ENCODE measurements at regions not wholly inside any gene's neighbourhood (a gene's known extent, or its start where the extent isn't known, plus 50 kb on each side); places are given as distances from the start of the nearest gene placed in this dataset.

- no peak for TF ChIP-seq BHLHE40 (IDR thresholded peaks at IDR 0.05; ENCODE audit: borderline replicate concordance in 1 of 2, low read depth in 2 of 2, low read length in 1 of 2)
- TF ChIP-seq MYC (IDR thresholded peaks at IDR 0.05; ENCODE audit: insufficient read depth, insufficient read length, insufficient replicate concordance, low read length, severe bottlenecking): no peak
- TF ChIP-seq BCL3 (IDR thresholded peaks at IDR 0.05; ENCODE audit: borderline replicate concordance, insufficient read depth, low read depth, low read length, poor library complexity, severe bottlenecking): no peak
- no peak for TF ChIP-seq SIX5 (IDR thresholded peaks at IDR 0.05; ENCODE audit: low read depth, low read length, severe bottlenecking)
- no peak for TF ChIP-seq PML (IDR thresholded peaks at IDR 0.05; ENCODE audit: low read length)
- no peak for TF ChIP-seq MTA2 (IDR thresholded peaks at IDR 0.05; ENCODE audit: low read depth)
- TF ChIP-seq CHD1 (IDR thresholded peaks at IDR 0.05; ENCODE audit: low read depth, low read length): no peak
- Histone ChIP-seq H3K4me2 (ENCODE audit: control insufficient read depth, insufficient read depth) (no peak overlapping the region), H4K20me1 (ENCODE audit: control insufficient read depth, insufficient read depth) (no peaks in the 10 kb centered on the region), H3K27me3 (replicated peaks in 1 of 2; ENCODE audit: control insufficient read depth in 2 of 2, insufficient read depth in 2 of 2, low read length in 1 of 2) (no peaks in the 10 kb centered on the region; a peak in 2 of 4 replicates), H2AFZ (ENCODE audit: control insufficient read depth, low read depth, low read length) (no peak overlapping the region), H3K79me2 (ENCODE audit: control insufficient read depth, insufficient read depth, low read length) (no peaks in the 10 kb centered on the region), H3K9me3 (replicated peaks; ENCODE audit: control insufficient read depth, insufficient read depth, low read length) (no peaks in the 10 kb centered on the region), H3K27ac (ENCODE audit: control insufficient read depth, insufficient read depth) (no peak overlapping the region), H3K36me3 (ENCODE audit: control insufficient read depth in 2 of 2, insufficient read depth in 2 of 2, low read length in 1 of 2) (no peaks in the 10 kb centered on the region), H3K4me1 (ENCODE audit: control insufficient read depth, insufficient read depth, low read length) (no peaks in the 10 kb centered on the region), H3K9ac (ENCODE audit: control insufficient read depth, insufficient read depth, low read length) (no peak overlapping the region), H3K4me3 (no peak overlapping the region)
- no peak for DNase-seq (ENCODE audit: low read depth, low spot score)
- POLR2A ChIA-PET: no interaction called here
- RAD21 ChIA-PET (ENCODE audit: unreplicated experiment): no interaction called here
- in situ Hi-C loops (cut with MboI): no loop called here
- FAIRE-seq: no peak
- SMC1A ChIA-PET (ENCODE audit: uncharacterized antibody, unreplicated experiment): no interaction called here
- intact Hi-C loops (cut with micrococcal nuclease; ENCODE audit: unreplicated experiment): no loop called here
- CTCF ChIA-PET: no interaction called here
- ATAC-seq: no peak
- WGBS (ENCODE audit: insufficient coverage, insufficient replicate concordance, low lambda C conversion rate, missing lambda C conversion rate): 17% methylated on average over 1 of the region's 1 CpG
- no TSS peak for BruUV-seq (replicated peaks)
Measured at GRCh38 chr15:94031072-94031471, 200.3 kb upstream of the MCTP2 start.

GRCh38 chr15:94029495-94029894, 201.9 kb upstream of the MCTP2 start:
- in situ Hi-C loops (cut with MboI): no loop called here
- no peaks in the 10 kb centered on the region for H3K4me1 ChIP-seq (ENCODE audit: control insufficient read depth, insufficient read depth, low read length)
- no peak overlapping the region for H3K4me3 ChIP-seq
- DNase-seq (ENCODE audit: low read depth, low spot score): no peak
- H3K36me3 ChIP-seq (ENCODE audit: control insufficient read depth in 2 of 2, insufficient read depth in 2 of 2, low read length in 1 of 2): no peaks in the 10 kb centered on the region
- BruUV-seq (replicated peaks): no TSS peak
- ChIA-PET CTCF (no interaction called here), POLR2A (no interaction called here), RAD21 (ENCODE audit: unreplicated experiment) (no interaction called here), SMC1A (ENCODE audit: uncharacterized antibody, unreplicated experiment) (no interaction called here)
- H3K27me3 ChIP-seq (replicated peaks in 1 of 2; ENCODE audit: control insufficient read depth in 2 of 2, insufficient read depth in 2 of 2, low read length in 1 of 2): no peaks in the 10 kb centered on the region; a peak in 2 of 4 replicates
- ATAC-seq: no peak
- H4K20me1 ChIP-seq (ENCODE audit: control insufficient read depth, insufficient read depth): no peaks in the 10 kb centered on the region
- WGBS (ENCODE audit: insufficient coverage, insufficient replicate concordance, low lambda C conversion rate, missing lambda C conversion rate): 6% methylated on average over 1 of the region's 1 CpG
- H3K27ac ChIP-seq (ENCODE audit: control insufficient read depth, insufficient read depth): no peak overlapping the region
- H3K4me2 ChIP-seq (ENCODE audit: control insufficient read depth, insufficient read depth): no peak overlapping the region
- H3K9ac ChIP-seq (ENCODE audit: control insufficient read depth, insufficient read depth, low read length): no peak overlapping the region
- FAIRE-seq: no peak
- no peaks in the 10 kb centered on the region for H3K9me3 ChIP-seq (replicated peaks; ENCODE audit: control insufficient read depth, insufficient read depth, low read length)
- H3K79me2 ChIP-seq (ENCODE audit: control insufficient read depth, insufficient read depth, low read length): no peaks in the 10 kb centered on the region
- H2AFZ ChIP-seq (ENCODE audit: control insufficient read depth, low read depth, low read length): no peak overlapping the region
- intact Hi-C loops (cut with micrococcal nuclease; ENCODE audit: unreplicated experiment): no loop called here
- no peak for TF ChIP-seq EP300 (IDR thresholded peaks at IDR 0.05; ENCODE audit: borderline replicate concordance in 1 of 2, control insufficient read depth in 1 of 2, low read depth in 2 of 2, low read length in 2 of 2)
- no peak for TF ChIP-seq BMI1 (IDR thresholded peaks at IDR 0.05; ENCODE audit: borderline replicate concordance)
- TF ChIP-seq REST (IDR thresholded peaks at IDR 0.05; ENCODE audit: low read depth, low read length): no peak
- no peak for TF ChIP-seq HSF1 (IDR thresholded peaks at IDR 0.05; ENCODE audit: low read depth, low read length)

Measured in GM12878 (cell line).